ENCODE measurements at regions not wholly inside any gene's neighbourhood (a gene's known extent, or its start where the extent isn't known, plus 50 kb on each side); places are given as distances from the start of the nearest gene placed in this dataset.

- Histone ChIP-seq H3K27me3 (ENCODE audit: insufficient read depth, low read length) (no peaks in the 10 kb centered on the region), H3K36me3 (ENCODE audit: insufficient read depth, low read length) (no peaks in the 10 kb centered on the region), H3K4me2 (ENCODE audit: insufficient read depth, low read length) (no peak overlapping the region), H3K27ac (ENCODE audit: low read depth, low read length) (no peak overlapping the region), H2AFZ (ENCODE audit: low read length) (no peak overlapping the region), H3K9me3 (ENCODE audit: low read depth, low read length) (no peaks in the 10 kb centered on the region), H3K4me1 (ENCODE audit: insufficient read depth, low read length) (peaks cover 14% of the 10 kb centered on the region), H3K4me3 (ENCODE audit: insufficient read depth, low read length) (no peak overlapping the region), H3K79me2 (ENCODE audit: insufficient read depth, low read length) (no peaks in the 10 kb centered on the region), H4K20me1 (ENCODE audit: insufficient read depth, low read length) (no peaks in the 10 kb centered on the region)
- TF ChIP-seq, protein P1, sequence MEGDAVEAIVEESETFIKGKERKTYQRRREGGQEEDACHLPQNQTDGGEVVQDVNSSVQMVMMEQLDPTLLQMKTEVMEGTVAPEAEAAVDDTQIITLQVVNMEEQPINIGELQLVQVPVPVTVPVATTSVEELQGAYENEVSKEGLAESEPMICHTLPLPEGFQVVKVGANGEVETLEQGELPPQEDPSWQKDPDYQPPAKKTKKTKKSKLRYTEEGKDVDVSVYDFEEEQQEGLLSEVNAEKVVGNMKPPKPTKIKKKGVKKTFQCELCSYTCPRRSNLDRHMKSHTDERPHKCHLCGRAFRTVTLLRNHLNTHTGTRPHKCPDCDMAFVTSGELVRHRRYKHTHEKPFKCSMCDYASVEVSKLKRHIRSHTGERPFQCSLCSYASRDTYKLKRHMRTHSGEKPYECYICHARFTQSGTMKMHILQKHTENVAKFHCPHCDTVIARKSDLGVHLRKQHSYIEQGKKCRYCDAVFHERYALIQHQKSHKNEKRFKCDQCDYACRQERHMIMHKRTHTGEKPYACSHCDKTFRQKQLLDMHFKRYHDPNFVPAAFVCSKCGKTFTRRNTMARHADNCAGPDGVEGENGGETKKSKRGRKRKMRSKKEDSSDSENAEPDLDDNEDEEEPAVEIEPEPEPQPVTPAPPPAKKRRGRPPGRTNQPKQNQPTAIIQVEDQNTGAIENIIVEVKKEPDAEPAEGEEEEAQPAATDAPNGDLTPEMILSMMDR (IDR thresholded peaks at IDR 0.05; ENCODE audit: extremely low read depth, low read depth, low read length), result no peak
- DNase-seq (ENCODE audit: insufficient read length, low spot score, missing footprints), result no peak
These were observed 634.5 kb downstream of the NR2F1-AS1 start for GRCh38 chr5:92946546-92946945.

- no peak overlapping the region for H3K4me3 ChIP-seq (ENCODE audit: insufficient read depth, low read length)
- peak overlapping the region; percentile 67 for H3K4me2 ChIP-seq (ENCODE audit: insufficient read depth, low read length)
- H3K27me3 ChIP-seq (ENCODE audit: insufficient read depth, low read length), result no peaks in the 10 kb centered on the region
- H3K4me1 ChIP-seq (ENCODE audit: insufficient read depth, low read length), result peaks cover 14% of the 10 kb centered on the region
- H3K9me3 ChIP-seq (ENCODE audit: low read depth, low read length), result no peaks in the 10 kb centered on the region
- no peaks in the 10 kb centered on the region for H4K20me1 ChIP-seq (ENCODE audit: insufficient read depth, low read length)
- peak overlapping the region; percentile 25 for H2AFZ ChIP-seq (ENCODE audit: low read length)
- DNase-seq (ENCODE audit: insufficient read length, low spot score, missing footprints), result no peak
- H3K36me3 ChIP-seq (ENCODE audit: insufficient read depth, low read length), result no peaks in the 10 kb centered on the region
- no peaks in the 10 kb centered on the region for H3K79me2 ChIP-seq (ENCODE audit: insufficient read depth, low read length)
- H3K27ac ChIP-seq (ENCODE audit: low read depth, low read length), result peak overlapping the region; percentile 14
- TF ChIP-seq, protein P1 (IDR thresholded peaks at IDR 0.05; ENCODE audit: extremely low read depth, low read depth, low read length), result no peak
These were observed 635.4 kb downstream of the NR2F1-AS1 start for GRCh38 chr5:92945605-92946097.

- TF ChIP-seq, protein P1 (IDR thresholded peaks at IDR 0.05; ENCODE audit: extremely low read depth, low read depth, low read length), result no peak
- Histone ChIP-seq H3K4me3 (ENCODE audit: insufficient read depth, low read length) (no peak overlapping the region), H3K79me2 (ENCODE audit: insufficient read depth, low read length) (no peaks in the 10 kb centered on the region), H3K27ac (ENCODE audit: low read depth, low read length) (peak overlapping the region; percentile 14), H3K4me2 (ENCODE audit: insufficient read depth, low read length) (peak overlapping the region; percentile 67), H2AFZ (ENCODE audit: low read length) (peak overlapping the region; percentile 25), H3K27me3 (ENCODE audit: insufficient read depth, low read length) (no peaks in the 10 kb centered on the region), H3K4me1 (ENCODE audit: insufficient read depth, low read length) (peaks cover 14% of the 10 kb centered on the region), H4K20me1 (ENCODE audit: insufficient read depth, low read length) (no peaks in the 10 kb centered on the region), H3K9me3 (ENCODE audit: low read depth, low read length) (no peaks in the 10 kb centered on the region), H3K36me3 (ENCODE audit: insufficient read depth, low read length) (no peaks in the 10 kb centered on the region)
- DNase-seq (ENCODE audit: insufficient read length, low spot score, missing footprints), result peak; percentile 69
These were observed 636.0 kb downstream of the NR2F1-AS1 start for GRCh38 chr5:92944903-92945604.

GRCh38 chr5:92944337-92944736 lies 636.7 kb downstream of the NR2F1-AS1 start:
- TF ChIP-seq, protein P1 (IDR thresholded peaks at IDR 0.05; ENCODE audit: extremely low read depth, low read depth, low read length), result no peak
- Histone ChIP-seq H3K9me3 (ENCODE audit: low read depth, low read length) (no peaks in the 10 kb centered on the region), H3K27me3 (ENCODE audit: insufficient read depth, low read length) (no peaks in the 10 kb centered on the region), H3K4me1 (ENCODE audit: insufficient read depth, low read length) (peaks cover 16% of the 10 kb centered on the region), H3K36me3 (ENCODE audit: insufficient read depth, low read length) (no peaks in the 10 kb centered on the region), H3K4me2 (ENCODE audit: insufficient read depth, low read length) (no peak overlapping the region), H4K20me1 (ENCODE audit: insufficient read depth, low read length) (no peaks in the 10 kb centered on the region), H3K27ac (ENCODE audit: low read depth, low read length) (no peak overlapping the region), H3K79me2 (ENCODE audit: insufficient read depth, low read length) (no peaks in the 10 kb centered on the region), H2AFZ (ENCODE audit: low read length) (no peak overlapping the region), H3K4me3 (ENCODE audit: insufficient read depth, low read length) (no peak overlapping the region)
- no peak for DNase-seq (ENCODE audit: insufficient read length, low spot score, missing footprints)
